NB4 (cell line): ENCODE measurements at regions not wholly inside any gene's neighbourhood (a gene's known extent, or its start where the extent isn't known, plus 50 kb on each side); places are given as distances from the start of the nearest gene placed in this dataset.
"Not testable (repeated sequence)": the region's sequence is repeated elsewhere in the genome, so short reads cannot be mapped to it uniquely, and the experiment has no call there.

Source experiments
- CTCF ChIP-seq: IDR thresholded peaks from one replicate; pipeline ENCODE4 v1.5.1; 2012; ENCODE audit warnings: low read depth, low read length
- MAX ChIP-seq: IDR thresholded peaks from 2 replicates; pipeline ENCODE4 v1.6.1; 2011; ENCODE audit warnings: low read depth, low read length
- POLR2A ChIP-seq: IDR thresholded peaks from 2 replicates; pipeline ENCODE4 v1.6.1; 2011; ENCODE audit warnings: mild to moderate bottlenecking; ENCODE audit not compliant: insufficient read length; ENCODE audit errors: extremely low read depth

- TF ChIP-seq CTCF, POLR2A, MAX: not testable (repeated sequence)
Observed at GRCh38 chr9:102603198-102604195, 391.6 kb upstream of the CYLC2 start.
